COLO668 (cell line): ENCODE measurements at regions not wholly inside any gene's neighbourhood (a gene's known extent, or its start where the extent isn't known, plus 50 kb on each side); places are given as distances from the start of the nearest gene placed in this dataset.
"Not testable (repeated sequence)": the region's sequence is repeated elsewhere in the genome, so short reads cannot be mapped to it uniquely, and the experiment has no call there.

Source experiments
- DNase-seq: peaks from one replicate; lab custom pipeline; 2025; ENCODE audit not compliant: unreplicated experiment; lab: John Stamatoyannopoulos, UW

DNA sequence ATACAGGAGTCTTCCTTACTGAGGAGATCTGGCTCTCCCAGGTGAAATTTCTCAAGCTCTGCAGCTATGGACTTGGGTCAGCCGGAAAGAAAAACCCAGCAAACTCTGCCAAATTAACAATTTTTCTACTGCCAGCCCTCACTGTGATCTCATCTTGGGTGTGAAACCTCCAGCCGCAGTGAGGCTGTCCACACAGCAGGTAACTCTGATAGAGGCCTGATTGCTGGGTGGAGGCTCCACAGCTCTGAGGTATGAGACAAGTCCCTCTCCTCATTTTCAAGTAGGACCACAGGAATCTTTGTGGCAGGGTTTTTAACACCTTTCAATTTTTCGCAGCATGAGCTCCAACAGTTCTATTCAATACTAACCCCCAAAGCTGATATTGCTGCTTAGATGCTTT, 430.6 kb upstream of the RAB6C start:
- DNase-seq: no peak

DNA sequence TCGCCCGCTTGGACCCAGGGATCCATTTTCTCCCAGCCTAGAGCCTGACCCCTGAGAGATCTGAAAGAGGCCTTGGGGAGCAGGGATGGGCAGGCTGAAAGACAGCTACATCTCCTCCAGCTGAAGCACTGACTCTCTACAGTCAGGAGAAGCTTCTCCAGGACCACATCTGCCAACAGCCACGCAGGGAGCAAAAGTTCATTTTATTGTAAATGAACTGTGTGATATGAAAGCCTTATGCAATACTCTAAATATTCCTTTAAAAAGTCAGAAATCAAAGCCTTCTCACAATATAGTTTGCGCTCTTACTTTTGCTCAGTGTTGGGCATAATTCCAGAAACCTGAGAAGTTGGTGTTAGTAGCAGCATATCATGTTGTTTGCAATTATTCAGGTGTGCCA, 428.9 kb upstream of the RAB6C start:
- no peak for DNase-seq

DNA sequence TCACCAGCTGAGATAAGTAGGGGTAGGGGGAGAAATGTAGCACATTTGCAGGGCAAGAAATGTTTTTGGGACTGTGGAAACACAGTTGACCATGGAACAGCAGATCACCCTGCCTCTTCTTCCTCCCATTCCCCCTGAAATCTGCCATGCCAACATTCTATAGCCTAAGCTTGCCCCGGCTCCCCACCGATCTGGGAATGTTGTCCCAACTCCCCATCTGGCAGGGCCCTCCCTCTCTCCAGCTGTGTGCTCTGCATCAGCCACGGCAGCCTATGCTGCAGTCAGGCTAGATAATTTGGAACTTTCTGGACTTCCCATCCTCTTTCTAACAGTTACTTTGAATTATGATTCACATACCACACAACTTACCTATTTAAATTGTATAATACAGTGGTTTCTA, 425.1 kb upstream of the RAB6C start:
- no peak for DNase-seq

DNA sequence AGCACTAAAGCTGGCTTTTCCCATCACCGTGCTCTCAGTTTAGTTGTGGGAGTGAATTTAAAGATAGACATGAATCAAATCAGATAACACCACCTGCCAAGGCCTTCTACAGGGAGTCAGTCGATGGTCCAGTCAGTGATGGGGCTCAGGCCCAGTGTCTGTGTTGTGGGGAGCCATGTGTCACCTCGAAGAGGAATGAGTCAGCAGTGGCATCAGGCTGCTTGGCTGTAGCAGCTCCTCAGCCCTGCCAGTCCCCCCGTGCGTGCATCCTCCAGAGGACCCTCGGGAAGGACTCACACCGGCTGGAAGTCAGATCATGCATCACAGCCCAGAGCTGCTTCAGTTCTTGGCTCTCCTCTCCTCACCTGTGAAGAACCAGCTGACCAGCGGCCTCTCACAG, 420.4 kb upstream of the RAB6C start:
- DNase-seq: no peak

DNA sequence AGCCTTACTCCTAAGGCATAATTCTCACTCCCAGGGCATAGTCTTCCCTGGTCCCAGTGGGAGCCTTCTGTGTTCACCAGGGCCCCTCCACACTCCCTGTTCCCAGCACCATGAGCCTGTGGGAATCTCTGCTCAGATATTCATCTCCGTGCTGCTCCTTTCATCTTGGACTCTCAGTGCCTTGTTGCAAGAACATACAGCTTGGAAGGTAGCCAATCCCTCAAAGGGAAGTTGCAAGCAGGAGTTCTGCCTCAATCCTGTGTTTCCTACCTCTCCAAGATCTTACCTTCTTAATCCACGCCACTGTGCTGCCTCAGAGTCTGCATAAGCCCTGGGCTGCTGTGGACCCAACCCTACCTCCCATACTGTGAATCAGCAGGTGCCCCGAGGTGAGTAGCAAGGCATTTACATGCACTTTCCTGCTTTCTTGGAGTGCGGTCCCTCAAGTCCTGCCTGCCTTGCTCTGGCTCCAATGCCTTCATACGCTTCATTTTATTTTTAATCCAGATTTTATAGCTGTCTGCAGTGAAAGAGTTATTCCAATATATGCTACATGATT, 413.8 kb upstream of the RAB6C start:
- DNase-seq: no peak

DNA sequence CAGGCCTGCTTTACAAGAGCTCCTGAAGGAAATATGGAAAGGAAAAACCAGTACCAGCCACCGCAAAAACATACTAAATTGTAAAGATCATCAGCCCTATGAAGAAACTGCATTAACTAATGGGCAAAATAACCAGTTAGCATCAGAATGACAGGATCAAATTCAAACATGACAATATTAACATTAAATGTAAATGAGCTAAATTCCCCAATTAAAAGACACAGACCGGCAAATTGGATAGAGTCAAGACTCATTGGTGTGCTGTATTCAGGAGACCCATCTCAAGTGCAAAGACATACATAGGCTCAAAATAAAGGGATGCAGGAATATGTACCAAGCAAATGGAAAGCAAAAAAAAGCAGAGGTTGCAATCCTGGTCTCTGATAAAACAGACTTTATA, 408.7 kb upstream of the RAB6C start:
- DNase-seq: not testable (repeated sequence)

DNA sequence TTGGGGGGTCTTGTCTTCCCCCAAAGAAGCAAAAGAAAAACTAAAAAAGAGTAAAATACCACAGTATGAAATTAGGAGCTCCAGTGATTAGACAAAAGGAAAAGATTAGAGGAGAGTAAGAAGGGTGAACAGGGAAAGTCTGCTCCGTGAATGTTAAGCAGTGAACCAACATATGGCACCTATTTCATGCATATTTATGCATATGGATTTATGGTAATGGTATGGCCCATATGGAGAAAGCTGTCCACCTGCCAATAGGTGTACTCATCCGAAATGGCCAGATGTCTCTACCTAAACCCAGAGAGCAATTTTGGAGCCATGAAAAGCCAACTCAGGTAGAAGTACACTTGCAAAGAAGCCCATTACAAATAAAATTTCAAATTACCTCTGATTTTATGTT, 404.0 kb upstream of the RAB6C start:
- DNase-seq: no peak

DNA sequence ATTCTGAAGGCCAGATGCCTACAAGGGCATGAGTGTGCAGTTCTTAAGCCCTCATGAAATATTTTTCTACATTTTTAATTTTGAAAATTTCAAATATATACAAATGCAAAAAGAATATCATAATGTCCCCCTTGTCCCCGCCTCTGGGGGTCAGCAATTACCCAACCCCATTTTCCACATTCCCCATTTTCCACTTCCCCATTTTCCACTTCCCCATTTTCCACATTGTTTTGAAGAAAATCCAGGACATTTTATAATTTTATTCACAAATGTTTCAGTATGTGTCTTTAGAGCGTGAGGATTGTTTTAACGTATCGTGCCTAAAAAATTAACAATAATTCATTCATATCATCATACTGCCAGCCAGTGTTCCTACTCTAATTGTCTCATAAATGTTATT, 403.6 kb upstream of the RAB6C start:
- DNase-seq: no peak

DNA sequence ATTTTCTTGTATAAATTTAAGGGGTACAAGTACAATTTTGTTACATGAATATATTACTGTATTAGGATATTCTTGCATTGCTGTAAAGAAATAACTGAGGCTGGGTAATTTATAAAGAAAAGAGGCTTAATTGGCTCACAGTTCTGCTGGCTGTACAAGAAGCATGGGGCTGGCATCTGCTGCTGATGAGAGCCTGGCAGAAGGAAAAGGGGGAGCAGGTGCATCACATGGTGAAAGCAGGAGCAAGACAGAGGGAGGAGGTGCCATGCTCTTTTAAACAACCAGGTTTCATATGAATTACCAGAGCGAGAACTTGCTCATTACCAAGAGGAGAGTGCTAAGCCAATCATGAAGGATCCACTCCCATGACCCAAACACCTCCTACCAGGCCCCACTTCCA, 399.5 kb upstream of the RAB6C start:
- no peak for DNase-seq

DNA sequence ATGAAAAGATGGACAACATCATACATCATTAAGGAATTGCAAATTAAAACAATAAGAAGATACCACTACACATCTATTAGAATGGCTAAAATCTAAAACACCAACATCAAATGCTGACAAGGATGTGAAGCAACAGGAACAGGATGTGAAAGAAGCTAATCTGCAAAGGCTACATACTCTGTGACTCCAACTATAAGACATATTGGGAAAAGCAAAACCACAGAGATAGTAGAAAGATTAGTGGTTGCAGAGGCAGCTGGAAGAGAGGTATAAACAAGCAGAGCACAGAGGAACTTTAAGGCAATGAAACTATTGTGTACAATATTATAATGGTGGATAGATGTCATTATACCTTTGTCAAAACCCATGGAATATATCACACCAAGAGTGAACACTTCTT, 393.7 kb upstream of the RAB6C start:
- no peak for DNase-seq

DNA sequence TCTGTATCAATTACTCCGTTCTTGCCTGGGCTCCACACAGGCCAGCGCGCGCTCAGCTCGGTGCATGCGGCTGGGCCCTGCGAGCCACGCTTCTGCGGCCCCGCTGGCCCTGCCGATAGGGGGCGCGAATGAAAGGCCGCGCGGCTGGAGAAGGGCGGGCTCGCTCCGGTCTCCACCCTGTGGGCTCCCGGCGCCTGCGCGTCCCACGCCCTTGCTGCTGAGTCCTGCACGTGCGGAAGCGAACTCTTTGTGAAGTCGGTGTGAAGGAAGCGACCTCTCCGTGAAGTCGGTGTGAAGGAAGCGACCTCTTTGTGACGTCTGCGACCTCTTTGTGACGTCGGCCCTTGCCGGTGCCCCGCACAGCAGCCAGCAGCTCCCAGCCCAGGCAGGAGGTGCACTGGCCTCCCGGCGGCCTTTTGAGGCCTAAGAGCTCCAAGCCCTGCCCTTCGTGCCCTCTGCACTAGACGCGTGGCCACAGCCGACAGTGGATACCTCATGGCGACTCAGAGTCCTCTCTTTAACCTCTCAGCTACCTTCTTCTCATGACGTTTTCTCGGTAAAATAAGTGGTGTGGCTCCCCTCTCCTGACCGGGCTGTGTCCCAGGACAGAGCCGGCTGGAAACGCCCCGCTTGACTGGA, 391.9 kb upstream of the RAB6C start:
- no peak for DNase-seq

DNA sequence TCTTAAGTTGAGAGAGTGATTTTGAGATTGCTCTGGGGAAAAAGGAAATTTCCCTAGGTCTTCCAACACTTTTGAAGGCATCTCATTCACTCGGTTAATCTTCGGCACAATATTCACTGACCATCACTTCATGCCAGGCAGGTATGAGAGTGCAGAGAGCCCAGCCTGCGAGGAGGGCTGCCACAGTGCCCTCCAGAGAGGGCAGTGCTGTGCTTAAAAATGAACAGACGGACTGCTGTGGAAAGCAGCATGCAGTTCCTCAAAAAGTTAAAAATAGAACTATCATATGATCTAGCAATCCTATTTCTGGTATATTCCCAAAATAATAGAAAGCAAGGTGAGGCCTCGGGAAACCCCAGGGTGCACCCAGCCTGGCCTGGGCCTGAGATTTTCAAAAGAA, 374.9 kb upstream of the RAB6C start:
- DNase-seq: no peak

DNA sequence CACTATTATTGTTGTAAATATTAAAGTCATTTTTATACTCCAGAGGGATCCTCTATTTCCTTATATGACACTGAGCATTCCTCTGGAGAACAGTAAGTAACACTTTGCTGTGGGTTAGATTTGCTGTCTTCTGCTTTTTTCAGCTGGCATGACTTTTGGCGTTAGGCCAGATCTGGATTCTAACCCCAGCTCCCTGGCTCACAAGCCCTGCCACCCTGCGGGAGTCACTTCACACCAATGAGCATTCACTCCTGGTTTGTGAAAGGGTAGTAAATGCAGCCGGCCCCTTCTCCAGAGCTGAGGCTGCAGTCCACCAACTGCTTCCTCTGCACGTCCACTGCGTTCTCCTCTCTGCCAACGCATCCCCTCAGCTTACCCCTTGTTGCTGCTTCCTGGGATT, 373.8 kb upstream of the RAB6C start:
- DNase-seq: no peak

DNA sequence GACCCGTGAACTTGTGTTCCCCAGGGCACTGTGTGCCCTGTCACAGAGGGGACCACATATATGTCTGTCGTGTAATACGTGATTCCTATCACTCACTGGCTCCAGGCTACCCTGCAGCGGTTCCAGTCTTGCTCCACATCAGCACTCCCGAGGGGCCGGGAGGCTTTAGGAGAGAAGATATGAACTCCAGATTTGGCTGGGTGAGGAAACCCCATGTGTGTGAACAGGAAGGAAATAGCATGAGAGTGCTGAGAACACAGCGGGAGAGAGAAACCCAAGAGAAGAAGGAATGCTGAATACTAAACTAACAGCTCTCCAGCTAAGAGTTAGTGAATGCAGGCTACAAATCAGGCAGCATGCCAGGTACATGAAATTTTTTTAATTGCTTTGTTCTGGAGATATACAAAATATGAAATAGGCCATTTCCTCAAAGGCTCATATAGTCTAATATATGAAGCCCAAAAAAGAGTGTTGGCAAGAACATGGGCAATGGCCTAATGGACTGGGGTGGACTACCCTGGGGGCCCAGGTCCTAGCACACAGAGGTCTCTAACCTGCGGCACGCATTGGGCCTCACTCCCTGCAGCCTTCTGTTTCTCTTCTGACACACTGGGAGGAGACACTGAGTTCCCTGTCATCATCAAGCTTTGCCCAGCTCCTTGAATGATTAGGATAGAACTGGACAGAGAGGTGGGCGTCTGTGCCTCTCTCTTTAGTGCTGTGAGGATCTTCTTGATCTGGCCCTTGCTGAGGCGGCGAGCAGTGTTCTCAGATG, 372.8 kb upstream of the RAB6C start:
- DNase-seq: no peak

DNA sequence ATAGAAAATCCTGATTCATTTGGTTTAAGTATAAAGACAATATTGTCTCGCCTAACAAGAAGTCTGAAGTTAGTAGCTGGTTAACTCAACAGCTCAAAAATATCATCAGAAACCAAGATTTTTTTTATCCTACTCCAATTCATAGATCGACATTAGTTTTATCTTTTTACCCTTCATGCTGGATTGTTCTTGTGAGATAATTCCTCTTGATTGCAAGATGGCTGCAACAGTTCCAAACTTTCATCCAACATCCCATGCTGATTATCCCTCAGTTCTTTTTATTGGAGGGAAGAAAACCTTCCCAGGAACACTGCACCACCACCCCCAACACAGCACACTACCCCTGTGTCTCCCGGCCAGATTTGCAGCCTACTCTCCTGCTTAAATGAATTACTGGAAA, 370.2 kb upstream of the RAB6C start:
- no peak for DNase-seq

DNA sequence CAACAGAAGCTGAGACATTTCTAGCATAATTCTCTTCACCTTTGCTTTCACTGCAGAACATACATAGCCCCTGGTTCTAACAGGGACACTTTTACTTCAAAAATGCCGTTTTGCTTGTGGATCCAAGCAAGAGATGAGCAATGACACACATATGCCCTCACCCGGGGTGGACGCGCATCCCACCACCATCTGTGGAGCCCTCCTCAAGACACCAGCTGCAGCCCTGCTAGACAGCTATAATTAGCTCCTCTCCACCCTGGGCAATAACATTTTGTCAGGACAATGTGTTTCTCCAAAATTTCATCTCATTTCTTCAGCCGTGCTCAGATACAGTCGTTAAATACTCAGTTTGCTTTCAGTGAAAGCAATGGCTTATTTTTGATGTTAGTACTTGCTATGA, 368.7 kb upstream of the RAB6C start:
- DNase-seq: no peak

DNA sequence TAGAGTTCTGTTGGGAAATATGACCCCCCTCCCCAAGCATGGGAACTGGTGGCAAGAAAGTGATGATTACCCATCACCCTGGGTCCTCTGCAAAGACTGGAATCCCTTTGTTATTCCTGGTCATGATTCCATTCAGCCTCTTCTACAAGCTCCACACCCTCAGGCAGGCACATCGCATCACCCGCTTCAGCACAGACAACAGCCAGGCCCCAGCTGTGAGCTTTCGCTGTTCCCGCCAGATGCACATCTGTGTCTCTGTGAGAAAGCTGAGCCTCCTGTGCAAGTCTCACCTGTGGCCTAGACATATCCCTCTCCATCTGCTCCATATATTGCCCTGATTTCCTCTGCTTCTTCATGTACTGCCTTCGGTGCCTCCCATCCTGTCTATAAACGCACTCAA, 368.0 kb upstream of the RAB6C start:
- no peak for DNase-seq

DNA sequence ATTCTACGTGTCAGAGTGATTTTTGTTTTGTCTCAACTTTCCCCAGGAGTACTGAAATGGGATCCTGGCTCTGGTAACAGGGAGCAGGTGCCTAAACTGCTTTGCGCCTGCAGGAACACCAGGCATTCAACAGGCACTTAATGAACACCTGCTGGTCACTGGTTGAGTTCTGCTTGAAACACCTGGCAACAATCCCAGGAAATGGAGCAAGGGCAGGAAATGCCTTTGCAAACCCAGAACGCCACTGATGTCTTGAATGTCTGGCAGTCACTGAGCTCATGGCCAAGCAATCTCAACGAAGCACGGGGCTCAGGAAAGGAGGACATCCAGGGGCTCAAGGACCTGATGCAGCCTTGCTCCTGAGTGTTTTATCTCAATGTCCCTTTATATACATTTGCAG, 360.0 kb upstream of the RAB6C start:
- peak; percentile 41 for DNase-seq

DNA sequence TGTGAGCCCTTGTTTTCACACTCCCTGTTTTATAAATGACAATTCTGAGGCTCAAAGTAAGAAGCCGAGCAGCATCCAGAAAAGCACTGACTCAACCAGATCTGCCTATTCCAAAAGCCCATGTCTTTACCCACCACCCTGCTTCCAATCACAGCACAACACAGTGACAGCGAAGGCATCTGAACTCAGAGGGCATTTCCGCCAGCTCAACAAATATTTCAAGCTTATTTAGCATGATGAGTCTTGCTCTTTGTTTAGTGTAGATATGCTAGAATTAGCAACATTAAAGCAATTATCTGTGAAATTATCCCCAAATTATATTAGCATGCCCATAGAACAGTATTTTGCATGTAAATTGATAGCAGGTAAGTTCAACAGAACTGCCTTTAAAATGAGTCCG, 359.1 kb upstream of the RAB6C start:
- no peak for DNase-seq

DNA sequence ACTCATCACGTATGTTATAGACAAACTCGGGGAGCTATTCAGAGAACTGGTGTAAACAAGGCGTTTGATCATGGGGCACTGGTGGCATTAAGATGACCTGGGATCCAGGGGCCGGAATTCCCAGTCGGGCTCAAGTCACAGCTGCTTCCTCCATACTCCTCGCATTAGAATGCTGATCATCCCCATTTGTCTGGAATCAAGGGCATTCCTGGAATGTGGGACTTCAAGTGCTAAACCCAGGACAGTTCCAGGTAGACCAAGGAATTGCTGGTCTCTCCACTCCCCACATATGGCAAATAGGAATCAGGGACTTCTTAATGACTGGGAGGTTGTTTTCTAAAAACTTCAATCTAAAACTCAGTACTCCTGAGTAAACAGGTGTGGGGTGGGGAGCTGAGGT, 355.7 kb upstream of the RAB6C start:
- no peak for DNase-seq

DNA sequence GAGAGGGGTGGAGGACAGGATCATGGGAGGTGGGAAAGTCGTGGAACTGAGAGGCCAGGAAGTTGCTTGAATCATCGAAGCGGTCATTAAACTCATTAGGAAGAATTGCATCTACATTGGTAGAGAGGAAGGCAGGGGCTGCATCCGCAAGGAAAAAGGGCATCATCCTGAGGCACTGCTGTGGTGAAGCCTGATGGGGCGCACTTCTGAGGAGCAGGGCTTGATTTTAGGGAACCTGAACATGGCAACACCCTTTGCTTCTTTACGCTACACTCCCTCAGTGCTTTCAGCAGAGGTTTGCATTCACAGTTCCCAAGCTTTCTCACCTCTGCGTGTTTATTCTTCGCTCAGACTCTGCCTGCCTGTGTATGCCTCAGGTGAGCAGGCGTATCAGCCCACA, 352.0 kb upstream of the RAB6C start:
- no peak for DNase-seq

DNA sequence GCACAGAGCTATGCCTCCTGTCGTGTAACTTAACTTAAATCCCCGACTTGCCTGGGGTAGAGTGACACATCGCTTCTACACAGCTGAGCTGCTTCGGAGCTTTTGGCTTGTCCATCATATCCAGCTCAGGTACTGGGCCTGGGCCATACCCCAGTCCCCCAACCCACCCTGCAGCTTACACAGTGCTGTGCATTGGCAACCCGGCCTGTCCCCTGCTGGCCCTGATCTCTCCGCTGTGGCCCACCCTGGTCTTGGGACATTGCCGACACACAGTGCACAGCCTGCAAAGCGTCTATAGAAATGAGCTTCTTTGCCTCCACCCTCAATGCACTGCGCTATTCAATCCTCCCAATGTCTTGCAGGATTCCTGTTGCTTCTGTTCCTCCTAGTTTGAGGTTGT, 342.8 kb upstream of the RAB6C start:
- DNase-seq: no peak

DNA sequence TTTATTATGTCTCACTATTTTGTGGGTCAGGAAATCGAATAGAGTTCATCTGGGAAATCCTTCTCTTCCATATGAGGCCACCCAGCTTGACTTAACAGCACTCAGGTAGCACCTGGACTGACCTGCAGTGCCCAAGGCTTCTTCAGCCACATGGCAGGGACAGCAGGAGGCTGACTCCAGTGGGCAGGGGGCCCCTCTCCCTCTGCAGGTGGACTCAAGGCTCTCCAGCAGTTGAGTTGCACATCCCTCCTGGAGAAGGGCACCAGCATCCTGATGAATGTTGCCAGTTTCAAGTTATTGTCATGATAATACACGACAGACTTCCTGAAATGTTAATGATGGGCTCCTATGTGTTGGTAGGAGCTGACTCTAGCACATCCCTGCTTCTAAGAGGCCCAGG, 338.1 kb upstream of the RAB6C start:
- no peak for DNase-seq
